ENCODE measurements at regions not wholly inside any gene's neighbourhood (a gene's known extent, or its start where the extent isn't known, plus 50 kb on each side); places are given as distances from the start of the nearest gene placed in this dataset.

DNA sequence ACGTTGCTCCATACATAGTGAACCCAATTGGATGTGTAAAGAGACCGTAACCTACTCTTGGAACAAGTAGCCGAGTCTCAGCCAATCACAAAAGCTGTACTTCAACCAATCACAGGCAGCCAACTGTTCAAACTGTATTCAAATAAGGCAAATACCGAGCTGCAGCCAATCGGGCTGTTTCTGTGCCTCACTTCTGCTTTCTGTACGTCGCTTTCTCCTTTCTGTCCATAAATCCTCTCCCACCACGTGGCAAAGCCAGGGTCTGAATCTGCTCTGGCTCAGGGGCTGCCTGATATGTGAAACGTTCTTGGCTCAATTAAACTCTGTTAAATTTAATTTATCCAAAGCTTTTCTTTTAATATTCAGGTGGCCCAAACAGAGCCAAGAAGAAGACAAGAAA, 210.3 kb downstream of the URB2 start:
- 62 to 79% (median 73%) methylated on average over 9 of the region's 9 CpGs for WGBS, 5 donors
- TF ChIP-seq POLR2A (IDR thresholded peaks at IDR 0.05) (no peak), EP300 (IDR thresholded peaks at IDR 0.05) (no peak), POLR2AphosphoS5 (IDR thresholded peaks at IDR 0.05) (no peak), CTCF (IDR thresholded peaks at IDR 0.05) (no peak)
- Histone ChIP-seq H3K27me3 (peaks cover 0 to 29% (median 4%) of the 10 kb centered on the region in 3 donors), H3K4me1 (no peaks in the 10 kb centered on the region), H3K27ac (no peak overlapping the region), H3K4me3 (no peak overlapping the region), H3K36me3 (no peaks in the 10 kb centered on the region), H3K9me3 (no peaks in the 10 kb centered on the region)
- intact Hi-C loops (cut with DNase I; ENCODE audit: low total_unique reads): no loop called here
- DNase-seq: no peak

DNA sequence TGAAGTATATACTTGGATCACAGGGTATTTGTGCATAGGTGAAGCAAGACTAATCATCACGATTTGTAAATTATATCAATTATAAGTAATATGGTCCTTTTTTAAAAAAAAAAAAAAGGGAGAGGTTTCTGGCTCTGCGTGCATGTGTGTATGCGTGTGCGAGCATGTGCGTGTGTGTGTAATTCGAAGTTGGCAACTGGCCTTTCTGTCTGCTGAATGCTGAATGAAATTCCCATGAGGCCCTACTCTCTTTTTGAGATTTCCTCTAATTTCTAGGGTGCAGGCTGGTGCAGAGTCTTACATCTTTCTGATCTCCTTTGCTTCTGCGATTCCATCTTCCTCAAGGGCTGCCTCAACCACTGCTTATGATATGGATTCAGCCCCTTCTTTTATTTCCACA, 212.2 kb downstream of the URB2 start:
- no peak overlapping the region for H3K4me3 ChIP-seq
- intact Hi-C loops (cut with DNase I; ENCODE audit: low total_unique reads): no loop called here
- no peaks in the 10 kb centered on the region for H3K4me1 ChIP-seq
- peaks cover 0 to 29% (median 4%) of the 10 kb centered on the region in 3 donors for H3K27me3 ChIP-seq
- WGBS, 5 donors: 88 to 92% (median 90%) methylated on average over 7 of the region's 7 CpGs
- no peak for TF ChIP-seq EP300 (IDR thresholded peaks at IDR 0.05)
- no peak for TF ChIP-seq POLR2A (IDR thresholded peaks at IDR 0.05)
- no peak for TF ChIP-seq POLR2AphosphoS5 (IDR thresholded peaks at IDR 0.05)
- no peak for TF ChIP-seq CTCF (IDR thresholded peaks at IDR 0.05)
- H3K27ac ChIP-seq: no peak overlapping the region
- no peak for DNase-seq
- H3K9me3 ChIP-seq: no peaks in the 10 kb centered on the region
- H3K36me3 ChIP-seq: no peaks in the 10 kb centered on the region

- peaks cover 0 to 29% (median 4%) of the 10 kb centered on the region in 3 donors for H3K27me3 ChIP-seq
- DNase-seq: no peak
- no peaks in the 10 kb centered on the region for H3K9me3 ChIP-seq
- H3K27ac ChIP-seq: no peak overlapping the region
- no peaks in the 10 kb centered on the region for H3K36me3 ChIP-seq
- no peak overlapping the region for H3K4me3 ChIP-seq
- WGBS, 5 donors: 56 to 67% (median 63%) methylated on average over 3 of the region's 3 CpGs
- intact Hi-C loops (cut with DNase I; ENCODE audit: low total_unique reads): no loop called here
- peaks cover 7 to 16% (median 14%) of the 10 kb centered on the region in 4 donors for H3K4me1 ChIP-seq
- no peak for TF ChIP-seq POLR2A (IDR thresholded peaks at IDR 0.05)
- no peak for TF ChIP-seq POLR2AphosphoS5 (IDR thresholded peaks at IDR 0.05)
Measured at GRCh38 chr1:229839800-229840199, 213.8 kb downstream of the URB2 start.

DNA sequence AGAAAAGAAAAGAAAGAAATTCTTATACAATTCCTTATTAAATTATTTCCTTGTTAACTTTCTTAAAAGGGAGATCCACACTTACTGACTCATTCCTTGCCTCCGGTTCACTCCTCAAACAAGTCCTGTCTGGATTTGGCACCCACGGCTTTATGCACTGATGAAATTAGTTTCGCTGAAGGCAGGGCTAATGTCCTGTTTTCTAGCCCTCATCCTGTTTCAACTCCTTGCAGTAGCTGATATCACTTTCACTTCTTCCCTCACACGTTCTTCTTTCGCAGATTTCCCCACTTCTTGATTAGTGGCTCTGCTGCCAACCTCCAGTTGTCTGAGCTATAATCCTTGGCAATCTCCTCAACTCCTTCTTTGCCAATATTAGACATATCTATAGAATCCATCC, 215.2 kb downstream of the URB2 start:
- TF ChIP-seq POLR2AphosphoS5 (IDR thresholded peaks at IDR 0.05): no peak
- no peak for TF ChIP-seq EP300 (IDR thresholded peaks at IDR 0.05)
- TF ChIP-seq CTCF (IDR thresholded peaks at IDR 0.05): no peak
- TF ChIP-seq POLR2A (IDR thresholded peaks at IDR 0.05): no peak
- H3K36me3 ChIP-seq: no peaks in the 10 kb centered on the region
- H3K4me1 ChIP-seq: peaks cover 8 to 26% (median 15%) of the 10 kb centered on the region in 4 donors
- no peaks in the 10 kb centered on the region for H3K9me3 ChIP-seq
- 65 to 86% (median 75%) methylated on average over 5 of the region's 5 CpGs for WGBS, 5 donors
- H3K4me3 ChIP-seq: no peak overlapping the region
- H3K27me3 ChIP-seq: peaks cover 0 to 16% (median 0%) of the 10 kb centered on the region in 3 donors
- H3K27ac ChIP-seq: no peak overlapping the region
- intact Hi-C loops (cut with DNase I; ENCODE audit: low total_unique reads): no loop called here
- no peak for DNase-seq

Data from stomach (tissue), 8 donors.